ENCODE measurements at regions not wholly inside any gene's neighbourhood (a gene's known extent, or its start where the extent isn't known, plus 50 kb on each side); places are given as distances from the start of the nearest gene placed in this dataset.

DNA sequence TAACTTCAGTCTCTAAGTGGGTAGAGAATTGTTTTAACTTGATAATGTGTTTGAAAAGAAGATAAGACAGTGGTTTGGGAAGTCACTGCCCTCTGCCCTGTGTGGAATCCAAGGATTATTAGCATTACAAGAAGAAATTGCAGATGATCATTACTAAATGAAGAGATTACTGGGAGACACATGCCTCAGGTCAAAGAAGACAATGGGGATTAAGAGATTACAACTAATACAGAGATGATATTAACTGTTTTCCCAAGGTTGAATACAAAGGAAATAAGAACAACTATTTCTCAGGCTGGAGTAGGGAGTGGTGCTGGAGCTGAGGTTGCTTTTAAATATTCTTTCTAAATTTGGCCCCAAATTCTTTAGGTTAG lies 166.0 kb downstream of the TRMT11 start:
- DNase-seq: no peak

DNA sequence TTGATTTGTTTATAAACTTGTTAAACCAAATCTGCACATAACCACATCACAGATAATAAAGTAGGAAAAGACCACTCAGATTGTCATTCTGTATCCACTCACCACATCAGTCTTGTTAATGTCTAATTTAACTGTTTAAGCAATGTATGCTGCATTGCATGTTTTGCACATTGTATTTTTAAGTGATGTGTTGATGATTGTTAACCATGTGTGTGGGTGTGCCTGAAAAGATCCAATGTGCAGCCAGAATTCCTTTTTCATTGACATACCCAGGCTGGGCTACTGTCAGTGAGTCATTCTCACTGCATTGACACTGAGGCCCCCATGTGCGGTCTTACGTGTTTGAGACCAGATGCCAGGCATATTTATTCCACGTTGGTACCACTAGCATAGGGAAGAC lies 167.3 kb downstream of the TRMT11 start:
- no peak for DNase-seq

DNA sequence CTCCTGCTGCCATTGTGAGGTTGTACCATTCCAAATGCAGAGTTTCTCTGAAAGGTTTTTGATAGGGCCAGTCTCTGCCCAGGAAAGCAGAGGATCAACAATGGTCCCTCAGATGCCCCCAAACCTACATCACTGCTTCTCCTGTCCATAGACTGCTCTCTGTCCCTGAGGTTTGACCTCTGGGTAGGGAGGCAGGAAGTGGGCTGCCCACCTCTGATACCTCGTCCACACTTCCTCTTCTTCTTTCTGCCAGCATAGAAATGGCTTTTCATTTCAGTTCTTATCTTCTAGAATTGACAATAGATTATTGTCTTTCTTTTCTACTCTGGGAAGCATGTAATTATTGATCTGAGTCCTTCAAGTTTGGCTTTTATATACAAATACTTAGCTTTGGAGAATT lies 170.6 kb downstream of the TRMT11 start:
- DNase-seq: no peak

DNA sequence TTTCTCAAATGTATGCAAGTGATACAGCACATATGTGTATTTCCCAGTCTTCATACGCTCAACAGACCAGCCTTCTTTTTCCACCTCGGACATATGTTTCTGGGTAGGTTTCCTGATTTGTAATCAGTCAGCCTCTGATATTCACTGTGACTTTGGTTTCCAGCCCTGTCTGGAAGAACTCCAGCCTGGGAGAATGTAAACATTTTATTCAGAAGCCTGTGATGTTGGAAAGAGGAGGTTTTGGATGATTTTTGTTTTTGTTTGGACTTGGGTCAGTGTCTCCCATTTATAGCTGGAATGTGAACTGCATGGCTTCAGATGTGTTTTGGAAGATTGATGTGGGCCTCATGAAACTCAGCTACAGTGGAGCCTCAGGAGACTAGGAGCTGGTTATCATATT lies 172.2 kb upstream of the CENPW start:
- no peak for DNase-seq

DNA sequence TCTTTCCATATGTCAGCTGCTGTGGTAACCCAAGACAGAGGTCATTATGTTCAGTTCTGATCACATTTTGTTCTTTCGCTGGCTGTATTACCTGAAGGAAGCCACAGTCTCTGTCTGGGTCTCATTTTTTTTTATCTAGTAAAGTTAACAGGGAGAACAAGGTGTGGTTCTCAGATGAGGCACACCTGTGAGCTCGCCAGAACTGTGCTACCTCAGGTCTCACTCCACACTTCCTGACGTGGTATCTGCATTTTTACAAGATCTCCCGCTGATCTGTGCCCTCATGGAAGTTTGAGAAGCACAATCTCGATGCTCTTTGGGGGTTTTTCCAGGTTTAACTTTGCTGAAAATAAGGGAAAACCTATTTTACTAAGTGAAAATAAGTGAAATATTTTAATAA lies 169.5 kb upstream of the CENPW start:
- DNase-seq: no peak

DNA sequence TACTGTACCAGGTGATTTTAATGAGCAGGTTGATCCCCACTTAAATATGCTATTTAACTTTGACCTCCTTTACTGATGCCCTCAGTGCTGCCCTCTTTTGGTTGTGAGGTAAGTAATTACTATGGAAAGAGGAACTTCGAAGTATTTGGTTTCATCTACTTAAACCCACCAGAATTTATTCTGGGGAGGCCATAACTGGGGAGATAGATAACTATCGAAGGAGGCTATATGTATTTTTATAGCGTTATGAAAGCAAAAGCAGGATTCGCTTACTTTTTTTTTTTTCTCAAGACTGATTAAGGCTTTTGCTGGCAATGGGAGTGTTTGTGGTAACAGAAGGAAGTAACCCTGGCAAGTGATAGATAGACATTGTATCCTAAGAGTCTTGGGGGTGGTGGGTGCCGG lies 168.9 kb upstream of the CENPW start:
- no peak for DNase-seq

DNA sequence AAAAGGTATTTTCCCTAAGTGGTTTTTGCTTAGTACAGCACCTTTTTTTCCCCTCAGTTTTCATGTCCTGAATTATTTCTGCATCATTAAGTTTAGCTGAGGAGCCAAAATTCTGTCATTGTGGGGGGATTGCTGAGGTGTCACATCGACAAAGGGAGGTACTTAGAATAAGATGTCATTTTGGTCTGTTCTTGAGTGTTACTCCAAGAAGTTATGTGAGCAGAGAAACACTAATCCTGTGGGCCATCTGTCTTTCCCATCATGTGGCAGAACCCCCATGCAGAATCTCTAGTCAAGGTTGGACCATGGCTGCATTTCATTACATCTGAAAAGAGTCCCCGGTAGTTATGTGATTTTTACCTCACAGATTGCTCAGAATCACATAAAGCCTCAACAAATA lies 167.8 kb upstream of the CENPW start:
- DNase-seq: no peak

DNA sequence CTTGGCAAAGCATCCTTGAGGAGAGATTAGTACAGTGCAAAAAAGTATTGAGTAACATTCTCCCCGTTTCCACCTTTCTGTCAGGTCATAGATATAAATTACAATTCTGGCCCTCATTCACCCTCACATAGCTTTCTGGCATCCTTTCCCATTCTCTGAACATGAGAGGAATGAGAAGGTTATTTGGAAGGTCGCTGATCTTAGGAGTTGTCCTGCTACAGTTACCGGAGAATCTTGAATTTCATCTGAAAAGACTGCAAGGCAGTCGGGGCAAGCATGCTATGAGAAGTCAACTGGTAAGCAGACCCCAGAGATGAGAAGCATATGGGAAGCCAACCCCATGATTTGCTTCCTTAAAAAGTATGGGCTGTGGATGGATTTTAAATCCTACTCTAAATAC lies 166.7 kb upstream of the CENPW start:
- no peak for DNase-seq

DNA sequence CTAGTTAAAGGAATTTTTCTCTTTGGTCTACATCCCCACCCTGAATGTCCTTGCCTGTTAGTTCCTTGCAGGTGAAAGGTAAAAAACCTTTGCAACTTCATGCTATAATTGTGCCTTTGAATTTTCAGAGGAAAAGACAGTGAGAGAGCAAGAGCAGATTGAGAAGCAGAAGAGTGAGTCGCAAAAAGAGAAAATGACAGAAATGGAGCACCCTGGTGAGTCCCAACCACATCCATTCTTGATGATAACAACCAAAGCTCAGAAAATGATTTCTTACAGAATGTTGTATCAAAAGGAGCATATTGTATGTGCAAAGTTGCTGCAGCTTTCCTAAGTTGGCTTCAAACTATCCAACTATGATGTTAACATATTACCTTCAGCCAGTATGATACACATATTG lies 165.2 kb upstream of the CENPW start:
- no peak for DNase-seq

DNA sequence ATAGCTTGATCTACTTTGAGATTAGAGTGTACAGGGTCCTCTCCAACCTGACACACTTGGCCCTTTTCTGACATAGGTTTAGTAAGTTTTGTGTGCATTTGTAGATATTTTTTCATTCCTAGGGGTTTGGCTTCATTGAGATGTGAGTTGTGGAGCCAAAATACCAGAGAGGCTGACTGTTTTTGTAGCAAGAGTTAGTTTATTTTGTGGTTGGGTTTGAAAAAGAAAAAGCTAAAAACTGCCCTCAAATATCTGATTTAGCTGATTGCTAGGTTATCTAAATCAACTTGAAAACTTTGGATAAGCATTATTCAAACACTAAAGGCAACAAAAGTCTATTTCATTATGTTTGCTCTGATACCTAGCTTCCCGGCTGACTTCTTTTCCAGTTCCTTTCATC lies 164.7 kb upstream of the CENPW start:
- DNase-seq: no peak

DNA sequence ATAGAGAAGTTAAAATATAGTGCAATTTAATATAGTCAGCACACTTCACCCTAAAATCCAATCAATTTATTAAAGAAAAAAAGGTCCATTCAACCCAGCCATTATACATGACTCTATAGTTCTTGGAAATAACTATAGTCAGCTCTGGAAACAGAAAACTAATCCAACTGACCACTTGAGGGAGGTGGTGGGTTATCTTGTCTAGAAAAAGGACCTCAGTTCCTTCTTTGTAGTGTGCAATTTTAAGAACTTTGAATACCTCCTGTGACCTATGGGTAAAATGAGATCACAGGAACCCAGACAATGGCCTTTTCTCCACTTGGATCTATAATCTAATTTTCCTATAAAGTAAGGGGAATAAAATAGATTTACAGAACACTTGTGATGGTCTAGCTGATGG lies 163.6 kb upstream of the CENPW start:
- no peak for DNase-seq

DNA sequence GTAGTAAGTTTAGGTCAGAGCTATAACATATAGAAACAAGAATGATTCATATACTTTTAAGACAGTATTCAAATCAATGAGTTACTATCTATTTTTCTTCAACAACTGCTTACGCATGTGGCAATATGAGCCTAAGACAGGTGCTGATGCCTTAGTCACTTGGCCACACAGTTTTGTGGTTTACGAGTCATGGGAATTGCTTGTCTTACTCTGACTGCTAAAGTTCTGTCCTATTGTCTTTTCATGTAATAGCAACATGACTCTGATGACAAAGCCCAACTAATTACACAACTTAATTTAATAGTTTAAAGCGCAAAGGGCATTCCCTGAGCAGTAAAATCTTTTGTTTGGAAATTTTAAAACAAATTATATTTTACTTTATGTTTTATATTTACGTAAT lies 159.3 kb upstream of the CENPW start:
- peak in 1 of 2 donors; percentile 6 for DNase-seq

DNA sequence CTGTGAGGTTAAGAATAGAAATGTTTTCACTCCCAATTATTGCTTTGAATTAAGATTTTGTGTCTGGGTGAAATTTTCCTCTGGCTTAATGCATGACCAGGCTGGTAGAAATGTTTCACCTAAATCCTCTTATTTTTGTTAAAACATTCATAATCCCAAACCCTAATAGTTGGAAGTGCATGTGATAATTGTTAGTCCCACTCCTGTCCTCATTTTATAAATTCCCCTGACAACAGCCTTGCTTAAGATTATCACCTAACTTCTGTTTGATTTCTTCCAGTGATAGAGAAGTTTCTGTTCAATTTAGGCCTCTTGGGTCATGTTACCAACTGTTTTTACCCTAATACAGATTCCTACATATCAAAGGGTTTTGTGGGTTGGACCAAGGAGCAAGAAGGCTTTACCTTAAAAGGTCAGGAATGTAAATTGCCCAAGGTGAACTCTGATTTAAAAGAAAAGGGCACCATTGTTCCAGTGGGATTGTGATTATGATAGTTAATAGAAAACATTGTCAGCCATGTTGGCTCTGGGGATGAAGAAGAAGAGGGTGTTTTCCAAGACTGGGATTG lies 158.7 kb upstream of the CENPW start:
- DNase-seq: no peak

DNA sequence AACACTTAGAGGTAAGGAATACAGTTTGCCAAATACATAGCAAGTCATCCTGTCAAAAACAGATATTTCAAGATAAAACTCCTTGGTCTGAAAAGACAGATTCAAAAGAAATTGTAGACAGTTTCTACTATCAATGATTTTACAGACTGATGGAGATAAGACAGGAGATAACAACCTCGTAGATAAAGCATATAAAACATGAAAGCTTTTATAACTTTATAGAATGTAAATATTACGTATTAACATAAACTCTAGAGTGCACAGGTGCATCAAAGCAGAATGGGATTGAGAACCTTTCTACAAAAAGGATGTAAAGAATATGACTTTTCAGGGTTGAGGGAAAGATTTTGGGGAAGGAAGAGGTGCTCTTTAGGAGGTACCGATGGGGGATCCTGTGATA lies 158.0 kb upstream of the CENPW start:
- DNase-seq: no peak

DNA sequence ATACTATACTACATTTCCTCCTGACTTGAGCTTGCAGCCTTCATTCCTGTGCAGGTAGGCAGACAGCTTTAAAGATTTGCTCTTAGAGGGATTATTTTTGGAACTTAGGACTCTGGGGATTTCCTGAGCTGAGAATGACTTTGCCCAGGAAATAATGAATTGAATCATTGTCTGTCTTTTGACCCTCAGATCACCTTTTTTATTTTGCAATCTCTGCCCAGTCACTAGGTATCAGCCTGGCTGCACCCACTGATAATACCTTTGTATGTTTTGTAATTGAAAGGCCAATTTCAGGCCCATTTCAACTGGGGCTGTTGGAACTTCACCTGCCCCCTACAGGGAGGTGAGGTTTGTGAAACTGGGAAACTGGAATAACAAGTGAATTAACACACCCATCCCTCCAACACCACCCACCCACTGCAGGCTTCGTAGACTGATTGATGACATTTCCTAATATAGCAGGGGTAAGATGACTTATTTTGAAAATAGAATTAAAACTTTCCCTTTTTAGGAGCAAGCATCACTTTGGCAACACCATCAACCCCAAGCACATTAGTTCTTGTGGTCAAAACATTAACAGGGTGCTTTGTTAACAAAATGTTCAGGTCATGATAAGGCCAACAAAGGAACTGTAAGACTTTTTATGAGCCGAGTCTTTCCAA lies 157.1 kb upstream of the CENPW start:
- no peak for DNase-seq

DNA sequence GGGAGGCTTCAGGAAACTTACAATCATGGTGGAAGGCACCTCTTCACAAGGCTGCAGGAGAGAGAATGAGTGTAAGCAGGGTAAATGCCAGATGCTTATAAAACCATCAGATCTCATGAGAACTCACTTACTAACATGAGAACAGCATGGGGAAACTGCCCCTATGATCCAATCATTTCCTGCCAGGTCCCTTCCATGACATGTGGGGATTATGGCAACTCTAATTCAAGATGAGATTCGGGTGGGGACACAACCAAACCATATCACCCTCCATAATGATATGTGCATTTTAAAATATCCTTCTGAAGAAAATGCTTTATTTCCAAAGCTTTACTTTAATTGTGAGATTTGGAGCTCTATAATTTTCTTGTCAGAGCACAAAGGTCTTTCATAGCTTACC lies 154.1 kb upstream of the CENPW start:
- DNase-seq: no peak

DNA sequence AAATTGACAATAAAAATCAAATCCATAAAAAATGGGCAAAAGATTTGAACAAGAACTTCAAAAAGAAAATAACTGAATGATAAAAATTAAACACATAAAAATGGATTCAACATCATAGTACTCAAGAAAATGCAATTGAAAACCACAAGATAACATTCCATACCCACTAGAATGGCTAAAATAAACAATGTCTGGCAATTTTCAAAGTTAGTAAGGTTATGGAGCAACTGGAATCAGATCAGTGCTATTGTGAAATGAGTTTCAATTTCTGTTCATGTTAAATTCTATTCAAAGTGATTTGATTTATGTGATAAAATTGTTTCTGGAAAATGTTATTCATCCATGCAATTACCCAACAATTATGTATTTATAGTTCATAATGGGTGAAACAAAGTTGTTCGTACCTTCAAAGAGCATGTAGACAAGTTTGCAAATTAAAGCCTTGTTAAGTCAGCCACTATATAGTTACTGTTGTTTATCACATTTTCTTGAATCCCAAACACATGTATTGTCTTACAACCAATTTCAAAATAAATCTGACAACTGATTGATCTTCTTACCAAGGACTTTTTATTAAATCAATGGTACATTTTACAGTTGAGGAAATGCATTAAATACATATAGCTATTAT lies 151.5 kb upstream of the CENPW start:
- DNase-seq: no peak

DNA sequence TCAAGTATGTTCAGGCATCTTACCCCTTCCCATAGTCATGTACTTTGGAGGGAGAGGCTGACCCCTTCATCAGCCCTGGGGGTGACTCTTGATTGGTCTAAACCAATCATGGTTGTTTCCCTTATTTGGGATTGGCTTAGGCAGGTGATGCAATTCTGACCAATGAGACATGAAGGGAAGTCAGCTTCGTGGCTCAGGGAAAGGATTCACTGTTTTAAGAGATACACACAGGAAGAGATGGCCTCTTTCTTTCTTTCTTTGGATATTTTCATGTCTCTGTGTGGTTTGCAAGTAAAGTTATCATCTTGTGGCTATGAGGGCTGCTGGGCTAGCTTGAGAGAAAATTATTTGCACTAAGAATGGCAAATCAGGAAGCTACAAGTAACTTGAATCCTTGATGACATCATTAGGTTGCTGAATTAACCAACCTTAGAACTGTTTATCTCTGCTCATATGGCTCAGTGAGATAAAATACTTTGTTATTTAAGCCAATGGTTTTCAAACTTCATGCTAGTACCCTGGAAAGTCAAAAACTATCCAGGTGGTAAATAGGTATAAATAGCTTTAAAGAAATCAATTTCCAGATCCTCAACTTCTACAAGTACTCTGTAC lies 144.2 kb upstream of the CENPW start:
- no peak for DNase-seq

DNA sequence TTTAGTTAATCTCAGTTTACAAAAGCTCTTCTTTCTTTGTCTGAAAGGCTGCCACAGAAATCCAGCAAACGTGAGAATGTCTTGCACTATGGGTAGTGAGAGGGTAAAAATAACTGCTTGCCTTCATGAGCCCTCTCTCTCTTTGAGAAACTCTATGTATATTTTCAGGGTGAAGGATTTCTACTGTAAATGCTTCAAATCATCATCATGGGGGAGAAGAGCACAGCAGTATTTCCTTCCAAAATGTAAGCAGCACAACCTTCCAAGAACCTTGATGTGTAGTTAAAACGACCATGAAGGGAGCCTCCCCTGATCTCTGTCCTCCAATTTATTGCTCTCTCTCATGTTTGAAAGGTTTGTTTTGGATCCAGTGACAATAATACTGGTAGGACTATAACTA lies 141.3 kb upstream of the CENPW start:
- DNase-seq: no peak

DNA sequence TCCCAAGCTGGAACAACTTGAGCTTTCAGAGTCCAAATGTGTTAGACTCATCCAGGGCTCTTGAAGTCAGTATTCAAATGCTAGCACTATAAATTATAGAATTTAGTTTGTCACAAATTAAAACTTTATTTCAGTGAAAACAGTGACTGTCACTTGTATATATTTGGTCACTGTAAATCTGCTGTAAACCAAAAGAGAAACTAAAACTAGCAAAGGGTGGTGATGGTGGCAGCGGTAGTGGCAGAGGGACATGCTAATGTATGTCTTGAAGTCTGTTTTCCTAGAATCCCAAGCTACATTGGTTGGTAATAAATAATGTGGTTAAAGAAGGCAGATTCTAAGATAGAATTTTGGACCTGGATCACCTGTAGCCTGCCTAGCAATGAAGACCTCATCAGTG lies 140.4 kb upstream of the CENPW start:
- DNase-seq: no peak

DNA sequence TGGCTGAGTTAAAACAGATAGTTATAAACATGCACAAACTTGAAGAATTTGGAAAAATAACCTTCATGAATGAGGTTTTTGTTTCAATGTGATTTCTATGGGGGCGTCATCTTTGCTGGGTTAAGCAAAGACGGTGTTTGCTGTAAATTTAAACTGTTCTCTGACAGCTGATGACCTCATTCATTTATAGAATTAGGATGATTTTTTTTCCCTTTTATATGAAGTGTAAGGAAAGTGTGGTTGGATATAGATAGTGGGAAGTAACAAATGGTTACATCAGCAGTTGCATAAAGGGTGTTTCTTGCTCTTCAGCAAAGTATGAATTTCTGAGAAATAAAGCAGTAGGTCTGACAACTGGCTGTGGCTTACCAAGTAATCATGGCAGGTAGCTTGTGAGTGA lies 137.2 kb upstream of the CENPW start:
- no peak for DNase-seq

DNA sequence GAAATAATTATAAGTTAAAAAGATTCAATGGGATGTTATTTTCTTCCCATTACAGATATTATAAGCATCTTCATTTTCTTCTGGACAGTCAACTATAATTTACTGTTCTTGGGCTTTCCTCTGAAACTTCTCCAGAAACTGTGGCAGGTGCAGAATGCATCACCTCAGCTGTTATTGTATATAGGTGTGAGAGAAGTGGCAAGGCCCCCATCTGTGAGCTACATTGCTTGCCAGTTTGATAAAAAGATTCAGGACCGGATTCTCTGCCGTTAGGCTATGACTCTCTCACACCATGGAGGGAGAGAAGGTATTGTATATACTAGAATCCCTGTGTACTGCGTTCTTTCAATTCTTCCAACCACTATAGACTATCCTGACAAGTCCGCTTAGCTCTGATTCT lies 135.8 kb upstream of the CENPW start:
- DNase-seq: no peak

DNA sequence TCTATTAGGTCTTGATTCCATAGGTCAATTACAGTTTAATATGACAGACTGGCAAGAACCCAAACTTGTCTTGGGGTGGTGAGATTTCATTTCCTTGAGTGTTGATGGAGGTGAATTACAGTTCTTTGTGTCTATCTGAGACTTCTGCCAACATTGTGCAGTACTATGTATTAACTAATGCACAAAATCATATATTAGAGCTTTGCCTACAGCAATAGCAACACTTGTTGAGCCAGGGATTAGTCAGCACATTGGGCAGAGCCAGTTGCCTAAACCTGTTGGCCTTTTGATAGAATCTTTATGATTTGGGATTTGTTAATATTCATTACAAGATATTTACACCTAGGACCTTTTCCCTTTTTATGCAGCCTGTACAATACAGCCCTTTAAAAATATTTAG lies 135.3 kb upstream of the CENPW start:
- DNase-seq: no peak

DNA sequence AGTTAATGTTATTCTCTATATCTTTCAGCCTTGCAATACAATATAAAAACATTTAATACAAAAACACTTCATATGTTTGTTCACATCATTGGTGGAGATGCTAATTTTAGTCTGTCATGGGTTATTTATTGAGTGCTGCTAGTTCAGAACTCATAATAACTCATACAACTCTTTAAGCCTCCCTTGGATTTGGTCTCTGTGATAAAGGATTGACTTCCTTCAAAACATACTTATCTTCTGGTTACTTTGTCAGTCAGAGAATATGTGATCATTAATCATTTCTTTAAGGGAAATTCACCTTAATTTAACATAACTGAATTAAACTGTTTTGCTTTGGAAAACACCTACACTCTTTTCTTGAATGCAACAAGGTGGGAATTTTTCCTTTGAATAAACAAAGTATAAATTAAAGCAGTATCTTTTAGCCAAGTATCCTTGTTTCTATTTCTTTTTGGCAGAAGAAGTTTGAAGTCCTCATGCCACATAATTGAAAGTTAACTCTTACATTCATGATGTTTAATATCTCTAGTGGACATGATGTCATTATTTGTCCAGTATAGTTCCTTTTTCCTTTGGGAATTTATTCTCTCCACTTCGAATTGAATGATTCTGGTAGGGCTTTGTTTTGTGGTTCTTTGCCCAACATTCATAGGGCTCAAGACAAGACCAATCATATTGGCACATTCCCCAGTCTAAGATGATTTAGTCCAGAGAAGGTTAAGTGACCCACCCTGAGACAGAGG lies 133.2 kb upstream of the CENPW start:
- DNase-seq: no peak

Data from stimulated activated CD4-positive, alpha-beta T cell treated with anti-CD3 and anti-CD28 coated beads, Interleukin-2, amount 100 ng/mL, for 24 hours (primary cell).